Gastrocnemius medialis (tissue), 4 donors: ENCODE measurements at regions not wholly inside any gene's neighbourhood (a gene's known extent, or its start where the extent isn't known, plus 50 kb on each side); places are given as distances from the start of the nearest gene placed in this dataset.

Source experiments
- ATAC-seq, 2 donors: fragments of 150-250 bp; one replicate each; pipeline ENCODE4 v1.9.1; 2016
- DNase-seq, 2 donors: peaks; one replicate each; pipeline ENCODE4 v3.0.0-alpha.2; 2019
- H3K27ac ChIP-seq, 4 donors: fragments of 200-600 bp; sonication (generic); 1 replicate in 1 of 4; 2 replicates in 3 of 4; pipeline ENCODE4 v1.5.1; 2016 to 2018; ENCODE audit warnings: mild to moderate bottlenecking in 2 of 4, moderate library complexity in 1 of 4
- H3K27me3 ChIP-seq, 3 donors: fragments of 200-600 bp; sonication (generic) in 2 of 3; 1 replicate in 1 of 3; 2 replicates in 2 of 3; pipeline versions ENCODE4 v1.5.1 to v1.6.0; 2016 to 2019; ENCODE audit warnings: mild to moderate bottlenecking in 1 of 3, moderate library complexity in 1 of 3
- H3K36me3 ChIP-seq, 2 donors: fragments of 200-600 bp; sonication (generic) in 1 of 2; one replicate each; pipeline ENCODE4 v1.5.1; 2017 to 2018
- H3K4me1 ChIP-seq, 2 donors: fragments of 200-600 bp; sonication (generic) in 1 of 2; one replicate each; pipeline ENCODE4 v1.5.1; 2016 to 2017; ENCODE audit warnings: mild to moderate bottlenecking in 2 of 2
- H3K4me3 ChIP-seq, 4 donors: fragments of 200-600 bp; sonication (generic) in 3 of 4; 1 replicate in 1 of 4; 2 replicates in 3 of 4; pipeline ENCODE4 v1.5.1; 2016 to 2019; ENCODE audit warnings: mild to moderate bottlenecking in 2 of 4
- H3K9me3 ChIP-seq, 3 donors: fragments of 200-600 bp; sonication (generic) in 2 of 3; 1 replicate in 1 of 3; 2 replicates in 2 of 3; pipeline ENCODE4 v1.5.1; 2016 to 2019
- CTCF ChIP-seq, 5 experiments: fragments of 450-650 bp in 3 of 5; fragments of 200-600 bp in 2 of 5; sonication (generic) in 2 of 5; IDR thresholded peaks in 4 of 5; conservative IDR thresholded peaks in 1 of 5; 1 replicate in 4 of 5; 2 replicates in 1 of 5; pipeline ENCODE4 v1.5.1; 2016 to 2019; ENCODE audit warnings: antibody characterized with exemption in 5 of 5, mild to moderate bottlenecking in 3 of 5, moderate library complexity in 3 of 5
- POLR2A ChIP-seq, 2 donors: fragments of 450-650 bp; IDR thresholded peaks; one replicate each; pipeline ENCODE4 v1.6.1; 2017; ENCODE audit warnings: antibody characterized with exemption in 2 of 2, mild to moderate bottlenecking in 2 of 2, moderate library complexity in 2 of 2
- in situ Hi-C, 4 donors: fragments of 200-750 bp; cut with MboI; loops; one replicate each; pipeline versions ENCODE4 v1.15.0 to v1.8.0; 2017; ENCODE audit warnings: low sequenced_read_pairs in 4 of 4
- intact Hi-C: fragments of 100-400 bp; cut with DNase I; formaldehyde crosslinking; loops from one replicate; pipeline ENCODE4 v1.15.1; 2023; ENCODE audit warnings: low total_unique reads

GRCh38 chr11:127075758-127076157, 75.2 kb upstream of the KIRREL3 start:
- Histone ChIP-seq H3K27me3 (no peaks in the 10 kb centered on the region), H3K9me3 (no peaks in the 10 kb centered on the region), H3K36me3 (no peaks in the 10 kb centered on the region), H3K27ac (no peak overlapping the region), H3K4me1 (no peaks in the 10 kb centered on the region), H3K4me3 (no peak overlapping the region)
- no peak for DNase-seq
- ATAC-seq, result no peak
- intact Hi-C loops, result no loop called here
- TF ChIP-seq POLR2A (IDR thresholded peaks at IDR 0.05) (no peak), CTCF (IDR thresholded peaks at IDR 0.05 in 4 of 5, conservative IDR thresholded peaks at IDR 0.05 in 1 of 5) (no peak)
- in situ Hi-C loops, result no loop called here

GRCh38 chr11:127074151-127074761, 73.7 kb upstream of the KIRREL3 start:
- no peaks in the 10 kb centered on the region for H3K9me3 ChIP-seq
- in situ Hi-C loops (no loop called here), intact Hi-C loops (no loop called here)
- H3K36me3 ChIP-seq, result no peaks in the 10 kb centered on the region
- no peak for TF ChIP-seq POLR2A (IDR thresholded peaks at IDR 0.05)
- no peak for TF ChIP-seq CTCF (IDR thresholded peaks at IDR 0.05 in 4 of 5, conservative IDR thresholded peaks at IDR 0.05 in 1 of 5)
- no peak overlapping the region for H3K4me3 ChIP-seq
- H3K27ac ChIP-seq, result no peak overlapping the region
- H3K27me3 ChIP-seq, result no peaks in the 10 kb centered on the region
- DNase-seq (no peak), ATAC-seq (no peak)
- no peaks in the 10 kb centered on the region for H3K4me1 ChIP-seq

GRCh38 chr11:127073621-127074020, 73.1 kb upstream of the KIRREL3 start:
- TF ChIP-seq CTCF (IDR thresholded peaks at IDR 0.05 in 4 of 5, conservative IDR thresholded peaks at IDR 0.05 in 1 of 5) (no peak), POLR2A (IDR thresholded peaks at IDR 0.05) (no peak)
- ATAC-seq (no peak), DNase-seq (no peak)
- in situ Hi-C loops (no loop called here), intact Hi-C loops (no loop called here)
- Histone ChIP-seq H3K27ac (no peak overlapping the region), H3K36me3 (no peaks in the 10 kb centered on the region), H3K4me1 (no peaks in the 10 kb centered on the region), H3K9me3 (no peaks in the 10 kb centered on the region), H3K27me3 (no peaks in the 10 kb centered on the region), H3K4me3 (no peak overlapping the region)

- TF ChIP-seq CTCF (IDR thresholded peaks at IDR 0.05 in 4 of 5, conservative IDR thresholded peaks at IDR 0.05 in 1 of 5), result no peak
- no peak for TF ChIP-seq POLR2A (IDR thresholded peaks at IDR 0.05)
- no peak overlapping the region for H3K27ac ChIP-seq
- no peaks in the 10 kb centered on the region for H3K36me3 ChIP-seq
- in situ Hi-C loops, result no loop called here
- H3K4me3 ChIP-seq, result no peak overlapping the region
- no peaks in the 10 kb centered on the region for H3K4me1 ChIP-seq
- H3K27me3 ChIP-seq, result no peaks in the 10 kb centered on the region
- no peaks in the 10 kb centered on the region for H3K9me3 ChIP-seq
- DNase-seq (no peak), ATAC-seq (no peak)
- intact Hi-C loops, result no loop called here
Measured at GRCh38 chr11:127071606-127072005, 71.0 kb upstream of the KIRREL3 start.

- in situ Hi-C loops, result no loop called here
- H3K4me3 ChIP-seq, result no peak overlapping the region
- DNase-seq (no peak), ATAC-seq (no peak)
- no peak overlapping the region for H3K27ac ChIP-seq
- TF ChIP-seq CTCF (IDR thresholded peaks at IDR 0.05 in 4 of 5, conservative IDR thresholded peaks at IDR 0.05 in 1 of 5) (no peak), POLR2A (IDR thresholded peaks at IDR 0.05) (no peak)
- H3K27me3 ChIP-seq, result no peaks in the 10 kb centered on the region
- H3K9me3 ChIP-seq, result no peaks in the 10 kb centered on the region
- intact Hi-C loops, result no loop called here
- no peaks in the 10 kb centered on the region for H3K36me3 ChIP-seq
- H3K4me1 ChIP-seq, result no peaks in the 10 kb centered on the region
Measured at GRCh38 chr11:127070808-127071207, 70.2 kb upstream of the KIRREL3 start.
